Activated T-helper 1 cell treated with anti-CD3 and anti-CD28 coated beads, Interleukin-12 subunit alpha, Interleukin-12 subunit beta, Interleukin-2, Interleukin-4 antibody, amounts not matched to agents 30 ng/mL and 10 ng/mL and 1 ng/mL, durations not matched to agents 14 hours and 24 hours and 36 hours (primary cell): ENCODE measurements at regions not wholly inside any gene's neighbourhood (a gene's known extent, or its start where the extent isn't known, plus 50 kb on each side); places are given as distances from the start of the nearest gene placed in this dataset.
"Not testable (repeated sequence)": the region's sequence is repeated elsewhere in the genome, so short reads cannot be mapped to it uniquely, and the experiment has no call there.

Experiments used
- DNase-seq: peaks from one replicate; pipeline ENCODE4 v3.0.0; 2021; ENCODE audit warnings: low spot score
- H3K27ac Mint-ChIP-seq: one replicate; pipeline ENCODE4 v1.8.0; 2021; ENCODE audit warnings: mild to moderate bottlenecking, mixed read lengths
- H3K27me3 Mint-ChIP-seq: one replicate; pipeline ENCODE4 v1.8.0; 2022; ENCODE audit warnings: mild to moderate bottlenecking, moderate library complexity, mixed read lengths; ENCODE audit not compliant: insufficient read depth
- H3K36me3 Mint-ChIP-seq: one replicate; pipeline ENCODE4 v1.8.0; 2021; ENCODE audit warnings: low read depth, mixed read lengths
- H3K4me1 Mint-ChIP-seq: one replicate; pipeline ENCODE4 v1.8.0; 2021; ENCODE audit warnings: low read depth, mixed read lengths
- H3K4me3 Mint-ChIP-seq: one replicate; pipeline ENCODE4 v1.8.0; 2021; ENCODE audit warnings: mild to moderate bottlenecking, moderate library complexity, mixed read lengths
- H3K9me3 Mint-ChIP-seq: one replicate; pipeline ENCODE4 v1.8.0; 2021; ENCODE audit warnings: mixed read lengths
- intact Hi-C: fragments of 100-400 bp; cut with micrococcal nuclease; formaldehyde crosslinking; loops from one replicate; pipeline ENCODE4 v1.15.1; 2024

- no peak for DNase-seq
- H3K27ac Mint-ChIP-seq, result no peak overlapping the region
These were observed 208.0 kb upstream of the BRINP3 start for GRCh38 chr1:190685676-190686075.

GRCh38 chr1:190688096-190688495 is 210.4 kb upstream of the BRINP3 start:
- Mint-ChIP-seq H3K27ac (no peak overlapping the region), H3K36me3 (no peaks in the 10 kb centered on the region), H3K9me3 (peaks cover 5% of the 10 kb centered on the region), H3K4me1 (no peaks in the 10 kb centered on the region), H3K27me3 (no peaks in the 10 kb centered on the region), H3K4me3 (no peak overlapping the region)
- no peak for DNase-seq
- intact Hi-C loops, result no loop called here

More at GRCh38 chr1:190685676-190686075, 208.0 kb upstream of the BRINP3 start:
- intact Hi-C loops, result no loop called here
- H3K36me3 Mint-ChIP-seq, result no peaks in the 10 kb centered on the region
- H3K9me3 Mint-ChIP-seq, result peaks cover 4% of the 10 kb centered on the region
- H3K4me1 Mint-ChIP-seq, result no peaks in the 10 kb centered on the region
- H3K27me3 Mint-ChIP-seq, result no peaks in the 10 kb centered on the region
- H3K4me3 Mint-ChIP-seq, result no peak overlapping the region

- H3K36me3 Mint-ChIP-seq, H3K27me3 Mint-ChIP-seq, intact Hi-C loops, H3K9me3 Mint-ChIP-seq, H3K4me3 Mint-ChIP-seq, H3K4me1 Mint-ChIP-seq, DNase-seq, H3K27ac Mint-ChIP-seq: not testable (repeated sequence)
These were observed 220.8 kb upstream of the BRINP3 start for GRCh38 chr1:190698488-190698887.

GRCh38 chr1:190699165-190699564 is 221.5 kb upstream of the BRINP3 start:
- DNase-seq, result no peak
- intact Hi-C loops, result no loop called here
- H3K36me3 Mint-ChIP-seq, result no peaks in the 10 kb centered on the region
- H3K4me1 Mint-ChIP-seq, result no peaks in the 10 kb centered on the region
- peaks cover 3% of the 10 kb centered on the region for H3K9me3 Mint-ChIP-seq
- H3K4me3 Mint-ChIP-seq, result no peak overlapping the region
- H3K27me3 Mint-ChIP-seq, result no peaks in the 10 kb centered on the region
- H3K27ac Mint-ChIP-seq, result no peak overlapping the region

- H3K4me3 Mint-ChIP-seq, result no peak overlapping the region
- no peak overlapping the region for H3K27ac Mint-ChIP-seq
- no peaks in the 10 kb centered on the region for H3K27me3 Mint-ChIP-seq
- no peak for DNase-seq
- H3K4me1 Mint-ChIP-seq, result no peaks in the 10 kb centered on the region
- no peaks in the 10 kb centered on the region for H3K9me3 Mint-ChIP-seq
- intact Hi-C loops, result no loop called here
- no peaks in the 10 kb centered on the region for H3K36me3 Mint-ChIP-seq
These were observed 230.9 kb upstream of the BRINP3 start for GRCh38 chr1:190708418-190709057.

GRCh38 chr1:190711069-190711468 is 233.4 kb upstream of the BRINP3 start:
- H3K4me1 Mint-ChIP-seq, result no peaks in the 10 kb centered on the region
- intact Hi-C loops, result no loop called here
- no peak overlapping the region for H3K4me3 Mint-ChIP-seq
- DNase-seq, result no peak
- no peaks in the 10 kb centered on the region for H3K27me3 Mint-ChIP-seq
- H3K36me3 Mint-ChIP-seq, result no peaks in the 10 kb centered on the region
- H3K9me3 Mint-ChIP-seq, result no peaks in the 10 kb centered on the region
- no peak overlapping the region for H3K27ac Mint-ChIP-seq

GRCh38 chr1:190717055-190717454 is 239.4 kb upstream of the BRINP3 start:
- Mint-ChIP-seq H3K36me3 (no peaks in the 10 kb centered on the region), H3K27ac (no peak overlapping the region), H3K9me3 (no peaks in the 10 kb centered on the region), H3K27me3 (no peaks in the 10 kb centered on the region), H3K4me1 (no peaks in the 10 kb centered on the region), H3K4me3 (no peak overlapping the region)
- intact Hi-C loops, result no loop called here
- no peak for DNase-seq

- DNase-seq, result no peak
- Mint-ChIP-seq H3K9me3 (no peaks in the 10 kb centered on the region), H3K36me3 (no peaks in the 10 kb centered on the region), H3K27me3 (no peaks in the 10 kb centered on the region), H3K27ac (no peak overlapping the region), H3K4me1 (no peaks in the 10 kb centered on the region), H3K4me3 (no peak overlapping the region)
- intact Hi-C loops, result loop anchor here (10.0 kb wide), 1 partner anchor 1678 kb away; no protein-coding TSS in a partner anchor
These were observed 259.4 kb upstream of the BRINP3 start for GRCh38 chr1:190736971-190737590.

GRCh38 chr1:190738317-190738716 is 260.7 kb upstream of the BRINP3 start:
- H3K9me3 Mint-ChIP-seq, result no peaks in the 10 kb centered on the region
- H3K4me1 Mint-ChIP-seq, result no peaks in the 10 kb centered on the region
- no peak overlapping the region for H3K4me3 Mint-ChIP-seq
- H3K27ac Mint-ChIP-seq, result no peak overlapping the region
- no peaks in the 10 kb centered on the region for H3K27me3 Mint-ChIP-seq
- DNase-seq, result no peak
- H3K36me3 Mint-ChIP-seq, result no peaks in the 10 kb centered on the region
- intact Hi-C loops, result loop anchor here (10.0 kb wide), 1 partner anchor 1676 kb away; no protein-coding TSS in a partner anchor

- DNase-seq, result no peak
- H3K4me3 Mint-ChIP-seq, result no peak overlapping the region
- intact Hi-C loops, result loop anchor here (10.0 kb wide), 1 partner anchor 1675 kb away; no protein-coding TSS in a partner anchor
These were observed 262.3 kb upstream of the BRINP3 start for GRCh38 chr1:190739926-190740325.

GRCh38 chr1:190747704-190748103 is 270.0 kb upstream of the BRINP3 start:
- intact Hi-C loops, result no loop called here
- Mint-ChIP-seq H3K27me3 (no peaks in the 10 kb centered on the region), H3K9me3 (peaks cover 4% of the 10 kb centered on the region), H3K36me3 (no peaks in the 10 kb centered on the region), H3K27ac (no peak overlapping the region), H3K4me3 (no peak overlapping the region), H3K4me1 (no peaks in the 10 kb centered on the region)
- DNase-seq, result no peak

More at GRCh38 chr1:190739926-190740325, 262.3 kb upstream of the BRINP3 start:
- no peak overlapping the region for H3K27ac Mint-ChIP-seq
- H3K27me3 Mint-ChIP-seq, result no peaks in the 10 kb centered on the region
- H3K36me3 Mint-ChIP-seq, result no peaks in the 10 kb centered on the region
- peaks cover 4% of the 10 kb centered on the region for H3K9me3 Mint-ChIP-seq
- no peaks in the 10 kb centered on the region for H3K4me1 Mint-ChIP-seq

- Mint-ChIP-seq H3K27ac (no peak overlapping the region), H3K36me3 (no peaks in the 10 kb centered on the region), H3K27me3 (no peaks in the 10 kb centered on the region), H3K4me1 (no peaks in the 10 kb centered on the region), H3K4me3 (no peak overlapping the region), H3K9me3 (no peaks in the 10 kb centered on the region)
- intact Hi-C loops, result no loop called here
- no peak for DNase-seq
These were observed 274.5 kb upstream of the BRINP3 start for GRCh38 chr1:190752131-190752530.

- Mint-ChIP-seq H3K27ac (no peak overlapping the region), H3K27me3 (no peaks in the 10 kb centered on the region), H3K9me3 (no peaks in the 10 kb centered on the region), H3K4me3 (no peak overlapping the region), H3K36me3 (no peaks in the 10 kb centered on the region), H3K4me1 (no peaks in the 10 kb centered on the region)
- no peak for DNase-seq
- intact Hi-C loops, result no loop called here
These were observed 277.0 kb upstream of the BRINP3 start for GRCh38 chr1:190754666-190755065.
